GM23338 (cell line): ENCODE measurements at regions not wholly inside any gene's neighbourhood (a gene's known extent, or its start where the extent isn't known, plus 50 kb on each side); places are given as distances from the start of the nearest gene placed in this dataset.

Experiments
- ATAC-seq: fragments of 200-7000 bp; cut with Tn5 transposase; 3 replicates; pipeline ENCODE4 v1.9.1; 2020
- DNase-seq: peaks from one replicate; pipeline ENCODE4 v3.0.0-alpha.2; 2015; ENCODE audit warnings: low spot score
- H2AFZ ChIP-seq: fragments of 200-600 bp; sonication (generic); 2 replicates; pipeline ENCODE4 v1.8.0; 2016; ENCODE audit warnings: antibody characterized with exemption, mild to moderate bottlenecking, moderate library complexity
- H3F3A ChIP-seq: fragments of 200-600 bp; sonication (generic); replicated peaks from 2 replicates; pipeline ENCODE4 v1.8.0; 2017; ENCODE audit warnings: antibody characterized with exemption, mixed run types, low read depth
- H3K27ac ChIP-seq: fragments of 200-600 bp; sonication (generic); 2 replicates; pipeline ENCODE4 v1.6.1; 2016; ENCODE audit warnings: low read depth
- H3K27me3 ChIP-seq: fragments of 200-600 bp; sonication (generic); 2 replicates; pipeline ENCODE4 v1.8.0; 2016; ENCODE audit warnings: mild to moderate bottlenecking, mixed run types, moderate library complexity; ENCODE audit not compliant: insufficient read depth
- H3K36me3 ChIP-seq: fragments of 200-600 bp; sonication (generic); 2 replicates; pipeline ENCODE4 v1.8.0; 2016; ENCODE audit warnings: mild to moderate bottlenecking; ENCODE audit not compliant: insufficient read depth
- H3K4me1 ChIP-seq: fragments of 200-600 bp; sonication (generic); 2 replicates; pipeline ENCODE4 v1.8.0; 2016; ENCODE audit warnings: mild to moderate bottlenecking, moderate library complexity; ENCODE audit not compliant: insufficient read depth
- H3K4me2 ChIP-seq: fragments of 200-600 bp; sonication (generic); 2 replicates; pipeline ENCODE4 v1.7.1; 2017; ENCODE audit warnings: mixed run types
- H3K4me3 ChIP-seq: fragments of 200-600 bp; sonication (generic); 2 replicates; pipeline ENCODE4 v1.6.1; 2016; ENCODE audit warnings: mixed run types
- H3K79me2 ChIP-seq: fragments of 200-600 bp; sonication (generic); replicated peaks from 2 replicates; pipeline ENCODE4 v1.8.0; 2017; ENCODE audit warnings: mild to moderate bottlenecking; ENCODE audit not compliant: insufficient read depth
- H3K9me2 ChIP-seq: fragments of 200-600 bp; sonication (generic); 2 replicates; pipeline ENCODE4 v1.8.0; 2017; ENCODE audit not compliant: insufficient read depth
- H4K20me1 ChIP-seq: fragments of 200-600 bp; sonication (generic); replicated peaks from 2 replicates; pipeline ENCODE4 v1.8.0; 2017; ENCODE audit warnings: mild to moderate bottlenecking; ENCODE audit not compliant: insufficient read depth
- H3K27ac Mint-ChIP-seq: 2 replicates; pipeline ENCODE4 v1.8.0; 2020; ENCODE audit warnings: inconsistent platforms, mild to moderate bottlenecking, moderate library complexity, mixed read lengths
- H3K27me3 Mint-ChIP-seq: 3 replicates; pipeline ENCODE4 v1.8.0; 2022; ENCODE audit warnings: low read depth, mild to moderate bottlenecking, moderate library complexity, mixed read lengths, inconsistent platforms; ENCODE audit not compliant: insufficient read depth, poor library complexity
- H3K36me3 Mint-ChIP-seq: 3 replicates; pipeline ENCODE4 v1.8.0; 2021; ENCODE audit warnings: low read depth, mild to moderate bottlenecking, inconsistent platforms, moderate library complexity, mixed read lengths
- H3K4me1 Mint-ChIP-seq: 3 replicates; pipeline ENCODE4 v1.8.0; 2020; ENCODE audit warnings: mild to moderate bottlenecking, inconsistent platforms, mixed read lengths
- H3K4me3 Mint-ChIP-seq: 3 replicates; pipeline ENCODE4 v1.8.0; 2021; ENCODE audit warnings: moderate library complexity, mild to moderate bottlenecking, inconsistent platforms, mixed read lengths
- H3K9me3 Mint-ChIP-seq: 3 replicates; pipeline ENCODE4 v1.8.0; 2020; ENCODE audit warnings: moderate library complexity, mild to moderate bottlenecking, inconsistent platforms, mixed read lengths
- CREB1 ChIP-seq: fragments of 250-450 bp; sonication (Bioruptor Pico); IDR thresholded peaks from 2 replicates; pipeline ENCODE4 v1.5.0; 2020; ENCODE audit warnings: low read depth, mild to moderate bottlenecking, moderate library complexity
- CTCF ChIP-seq, 2 experiments: fragments of 200-600 bp in 1 of 2; sonication (generic) in 1 of 2; conservative IDR thresholded peaks; 2 replicates each; pipeline versions ENCODE4 v1.5.1 to v1.6.1; 2016 to 2017; ENCODE audit warnings: antibody characterized with exemption in 2 of 2, low read depth in 2 of 2, mild to moderate bottlenecking in 2 of 2, moderate library complexity in 1 of 2
- ETS1 ChIP-seq: IDR thresholded peaks from 2 replicates; pipeline ENCODE4 v1.6.1; 2016; ENCODE audit warnings: antibody characterized with exemption
- EZH2 ChIP-seq: fragments of 200-600 bp; sonication (generic); IDR thresholded peaks from one replicate; pipeline ENCODE4 v1.8.0; 2017; ENCODE audit warnings: antibody characterized with exemption, mild to moderate bottlenecking, low read depth; ENCODE audit not compliant: unreplicated experiment
- EZH2phosphoT487 ChIP-seq: fragments of 200-600 bp; sonication (generic); IDR thresholded peaks from one replicate; pipeline ENCODE4 v1.8.1; 2018; ENCODE audit warnings: antibody characterized with exemption; ENCODE audit not compliant: unreplicated experiment
- JUNB ChIP-seq: IDR thresholded peaks from one replicate; pipeline ENCODE4 v1.6.1; 2016; ENCODE audit warnings: antibody characterized with exemption; ENCODE audit not compliant: unreplicated experiment
- NANOG ChIP-seq: IDR thresholded peaks from 2 replicates; pipeline ENCODE4 v1.6.1; 2016; ENCODE audit warnings: antibody characterized with exemption, borderline replicate concordance
- POLR2AphosphoS5 ChIP-seq: IDR thresholded peaks from 2 replicates; pipeline ENCODE4 v1.6.1; 2016; ENCODE audit warnings: antibody characterized with exemption, low read depth
- REST ChIP-seq: IDR thresholded peaks from one replicate; pipeline ENCODE4 v1.6.1; 2018; ENCODE audit warnings: antibody characterized with exemption; ENCODE audit not compliant: unreplicated experiment
- STAT1 ChIP-seq: IDR thresholded peaks from one replicate; pipeline ENCODE4 v1.6.1; 2016; ENCODE audit warnings: antibody characterized with exemption; ENCODE audit not compliant: unreplicated experiment
- ZNF114 ChIP-seq: fragments of 250-450 bp; sonication (Bioruptor Pico); IDR thresholded peaks from 2 replicates; pipeline ENCODE4 v1.5.0; 2020; ENCODE audit warnings: mild to moderate bottlenecking, moderate library complexity
- ZNF331 ChIP-seq: fragments of 250-450 bp; sonication (Bioruptor Pico); IDR thresholded peaks from 2 replicates; pipeline ENCODE4 v1.5.0; 2020; ENCODE audit warnings: low read depth, mild to moderate bottlenecking, moderate library complexity
- ZNF462 ChIP-seq: fragments of 250-450 bp; sonication (Bioruptor Pico); IDR thresholded peaks from 2 replicates; pipeline ENCODE4 v1.5.0; 2020; ENCODE audit warnings: mild to moderate bottlenecking, moderate library complexity

GRCh38 chr9:116101516-116101915, 52.1 kb upstream of the PAPPA start:
- no peaks in the 10 kb centered on the region for H4K20me1 ChIP-seq
- Mint-ChIP-seq H3K36me3 (no peaks in the 10 kb centered on the region), H3K4me1 (peaks cover 9% of the 10 kb centered on the region), H3K27ac (no peak overlapping the region), H3K9me3 (no peaks in the 10 kb centered on the region), H3K4me3 (no peak overlapping the region), H3K27me3 (no peaks in the 10 kb centered on the region)
- no peaks in the 10 kb centered on the region for H3K79me2 ChIP-seq
- no peaks in the 10 kb centered on the region for H3F3A ChIP-seq
- H3K9me2 ChIP-seq: peaks cover 9% of the 10 kb centered on the region
- DNase-seq: no peak
- H3K36me3 ChIP-seq: no peaks in the 10 kb centered on the region
- TF ChIP-seq CREB1 (CRISPR knock-in tag) (no peak), JUNB (no peak), REST (no peak), POLR2AphosphoS5 (no peak), STAT1 (no peak), CTCF (conservative IDR thresholded peaks at IDR 0.05; ENCODE audit: low read depth in 2 of 2) (no peak), NANOG (no peak), ZNF331 (no peak), ZNF114 (CRISPR knock-in tag) (no peak), ETS1 (no peak), ZNF462 (CRISPR knock-in tag) (no peak), EZH2phosphoT487 (no peak), EZH2 (no peak)
- H3K27ac ChIP-seq: no peak overlapping the region
- H3K4me3 ChIP-seq: no peak overlapping the region
- no peaks in the 10 kb centered on the region for H3K4me1 ChIP-seq
- H2AFZ ChIP-seq: no peak overlapping the region
- no peak overlapping the region for H3K4me2 ChIP-seq
- no peaks in the 10 kb centered on the region for H3K27me3 ChIP-seq
- no peak for ATAC-seq
